Cardiac muscle cell (in vitro differentiated cells and primary cell): ENCODE measurements at regions not wholly inside any gene's neighbourhood (a gene's known extent, or its start where the extent isn't known, plus 50 kb on each side); places are given as distances from the start of the nearest gene placed in this dataset.
A peak's percentile ranks its signal among the peaks of the same experiment; 100 is the strongest.

Experiments
- DNase-seq, 2 donors: peaks; one replicate each; pipeline versions ENCODE4 v3.0.0 to v3.0.0-alpha.2; 2010 to 2017; ENCODE audit warnings: low read depth in 1 of 2, low spot score in 1 of 2
- H3K27ac ChIP-seq: fragments of 200-600 bp; sonication (generic); 2 replicates; pipeline ENCODE4 v1.5.1; 2016
- H3K27me3 ChIP-seq: fragments of 200-600 bp; sonication (generic); 2 replicates; pipeline ENCODE4 v1.6.0; 2016; ENCODE audit warnings: control low read depth
- H3K36me3 ChIP-seq: fragments of 200-600 bp; sonication (generic); 2 replicates; pipeline ENCODE4 v1.5.1; 2016; ENCODE audit warnings: control low read depth
- H3K4me1 ChIP-seq: fragments of 200-600 bp; sonication (generic); 2 replicates; pipeline ENCODE4 v1.8.1; 2017; ENCODE audit warnings: low read depth, mild to moderate bottlenecking, mixed run types
- H3K4me3 ChIP-seq: fragments of 200-600 bp; sonication (generic); 2 replicates; pipeline ENCODE4 v1.5.1; 2016; ENCODE audit warnings: mild to moderate bottlenecking
- H3K9me3 ChIP-seq: fragments of 200-600 bp; sonication (generic); 2 replicates; pipeline ENCODE4 v1.5.1; 2017; ENCODE audit warnings: low read depth, mild to moderate bottlenecking, control low read depth
- TF ChIP-seq, protein P1 (sequence below): IDR thresholded peaks from 2 replicates; pipeline ENCODE4 v1.5.1; 2012; ENCODE audit warnings: low read depth, mild to moderate bottlenecking, low read length

DNA sequence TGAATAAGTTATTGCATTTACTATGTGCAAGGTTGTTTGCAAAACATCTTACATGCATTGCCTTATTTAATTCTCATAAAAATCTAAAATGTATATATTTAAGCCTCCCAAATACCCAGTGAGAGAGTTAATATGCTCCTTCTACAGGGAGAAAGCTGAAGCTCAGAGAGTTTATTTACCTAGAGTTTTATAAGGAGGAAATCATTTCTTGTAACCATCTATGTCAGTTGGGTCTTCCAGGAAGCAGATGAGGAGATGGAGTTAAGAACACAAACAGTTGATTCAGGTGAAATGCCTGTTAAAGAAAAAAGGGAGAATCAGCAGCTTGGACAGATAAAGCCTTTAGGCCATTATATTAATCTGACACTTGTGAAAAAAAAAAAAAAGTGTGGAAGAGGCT lies 62.6 kb upstream of the DHX40 start:
- H3K9me3 ChIP-seq = no peaks in the 10 kb centered on the region
- DNase-seq = no peak
- no peaks in the 10 kb centered on the region for H3K36me3 ChIP-seq
- H3K27ac ChIP-seq = no peak overlapping the region
- H3K4me3 ChIP-seq = no peak overlapping the region
- H3K4me1 ChIP-seq = peaks cover 4% of the 10 kb centered on the region
- H3K27me3 ChIP-seq = no peaks in the 10 kb centered on the region
- TF ChIP-seq, protein P1, sequence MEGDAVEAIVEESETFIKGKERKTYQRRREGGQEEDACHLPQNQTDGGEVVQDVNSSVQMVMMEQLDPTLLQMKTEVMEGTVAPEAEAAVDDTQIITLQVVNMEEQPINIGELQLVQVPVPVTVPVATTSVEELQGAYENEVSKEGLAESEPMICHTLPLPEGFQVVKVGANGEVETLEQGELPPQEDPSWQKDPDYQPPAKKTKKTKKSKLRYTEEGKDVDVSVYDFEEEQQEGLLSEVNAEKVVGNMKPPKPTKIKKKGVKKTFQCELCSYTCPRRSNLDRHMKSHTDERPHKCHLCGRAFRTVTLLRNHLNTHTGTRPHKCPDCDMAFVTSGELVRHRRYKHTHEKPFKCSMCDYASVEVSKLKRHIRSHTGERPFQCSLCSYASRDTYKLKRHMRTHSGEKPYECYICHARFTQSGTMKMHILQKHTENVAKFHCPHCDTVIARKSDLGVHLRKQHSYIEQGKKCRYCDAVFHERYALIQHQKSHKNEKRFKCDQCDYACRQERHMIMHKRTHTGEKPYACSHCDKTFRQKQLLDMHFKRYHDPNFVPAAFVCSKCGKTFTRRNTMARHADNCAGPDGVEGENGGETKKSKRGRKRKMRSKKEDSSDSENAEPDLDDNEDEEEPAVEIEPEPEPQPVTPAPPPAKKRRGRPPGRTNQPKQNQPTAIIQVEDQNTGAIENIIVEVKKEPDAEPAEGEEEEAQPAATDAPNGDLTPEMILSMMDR = no peak

DNA sequence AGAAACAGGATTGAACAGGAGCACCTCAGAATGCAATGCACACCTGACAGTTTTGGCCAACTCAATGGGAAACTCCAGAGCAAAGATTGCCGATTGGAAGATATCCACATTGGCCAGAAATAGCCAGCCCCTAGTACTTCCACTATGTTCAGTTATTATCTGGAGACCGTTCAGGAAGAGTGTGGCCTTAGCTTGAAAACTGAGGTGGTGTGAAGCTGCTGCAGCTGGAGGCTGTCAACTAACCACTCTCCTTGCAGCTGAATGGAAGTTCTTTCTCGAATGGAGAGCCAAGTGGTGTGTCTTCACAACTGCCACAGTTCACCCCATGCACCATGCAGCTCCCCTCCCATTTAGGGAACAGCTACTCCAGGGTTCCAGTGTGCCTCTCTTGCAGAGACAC lies 61.9 kb upstream of the DHX40 start:
- Histone ChIP-seq H3K27ac (no peak overlapping the region), H3K4me3 (no peak overlapping the region), H3K4me1 (peaks cover 4% of the 10 kb centered on the region), H3K36me3 (no peaks in the 10 kb centered on the region), H3K27me3 (no peaks in the 10 kb centered on the region), H3K9me3 (no peaks in the 10 kb centered on the region)
- TF ChIP-seq, protein P1 = no peak
- no peak for DNase-seq

DNA sequence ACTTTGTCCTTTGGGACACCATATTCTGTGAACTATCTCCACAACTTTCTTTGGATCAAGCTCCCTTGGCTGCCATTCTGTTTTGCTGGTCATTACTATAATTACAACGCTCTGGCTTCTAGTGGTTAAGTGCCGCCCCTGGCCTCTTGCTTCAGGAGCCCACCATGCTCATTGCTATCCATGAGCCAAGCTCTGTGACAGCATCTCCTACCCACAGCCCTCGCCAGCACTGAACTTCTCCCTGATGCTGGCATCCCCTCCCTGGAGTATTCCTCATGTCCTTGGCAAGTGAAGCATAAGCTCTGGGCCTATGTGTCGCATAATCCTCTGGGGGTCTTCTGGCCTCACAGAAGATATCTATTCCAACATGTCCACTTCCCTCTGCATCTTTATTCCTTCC lies 60.6 kb upstream of the DHX40 start:
- no peaks in the 10 kb centered on the region for H3K9me3 ChIP-seq
- no peak overlapping the region for H3K4me3 ChIP-seq
- H3K4me1 ChIP-seq = peaks cover 4% of the 10 kb centered on the region
- DNase-seq = no peak
- H3K27ac ChIP-seq = no peak overlapping the region
- TF ChIP-seq, protein P1 = no peak
- H3K36me3 ChIP-seq = no peaks in the 10 kb centered on the region
- no peaks in the 10 kb centered on the region for H3K27me3 ChIP-seq

DNA sequence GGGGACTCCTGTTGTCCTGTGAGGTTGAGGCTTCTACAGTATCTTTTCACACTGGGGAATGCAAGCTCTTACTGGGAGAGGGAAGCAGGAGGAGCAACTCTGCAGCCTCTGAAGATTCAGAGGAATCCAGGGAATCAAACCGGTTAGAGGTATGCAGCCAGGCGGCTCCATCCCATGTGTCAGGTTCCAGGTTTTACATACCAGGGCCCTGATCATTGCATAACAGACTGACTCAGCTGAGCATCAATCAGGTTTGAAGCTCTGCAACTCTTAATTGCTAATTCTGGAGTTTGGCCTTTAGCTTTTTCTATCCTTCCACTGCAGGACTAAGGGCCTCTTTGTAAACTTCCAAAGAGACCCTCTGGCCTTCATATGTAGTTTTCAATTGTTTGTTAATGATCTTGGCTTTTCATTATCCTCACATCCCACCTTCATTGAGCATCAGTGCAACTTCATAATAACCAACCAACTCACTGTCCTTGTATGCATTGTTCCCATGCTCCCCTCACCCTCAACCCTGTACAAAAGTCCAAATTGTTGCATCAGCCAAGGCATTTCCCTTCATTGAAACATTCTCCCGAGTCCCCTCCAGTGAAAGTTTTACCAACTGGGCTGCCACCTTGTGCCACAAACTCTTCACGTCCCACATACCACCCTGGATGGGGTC lies 59.7 kb upstream of the DHX40 start:
- DNase-seq = no peak
- Histone ChIP-seq H3K4me3 (no peak overlapping the region), H3K27me3 (no peaks in the 10 kb centered on the region), H3K4me1 (peaks cover 4% of the 10 kb centered on the region), H3K9me3 (no peaks in the 10 kb centered on the region), H3K36me3 (no peaks in the 10 kb centered on the region), H3K27ac (no peak overlapping the region)
- TF ChIP-seq, protein P1 = no peak

DNA sequence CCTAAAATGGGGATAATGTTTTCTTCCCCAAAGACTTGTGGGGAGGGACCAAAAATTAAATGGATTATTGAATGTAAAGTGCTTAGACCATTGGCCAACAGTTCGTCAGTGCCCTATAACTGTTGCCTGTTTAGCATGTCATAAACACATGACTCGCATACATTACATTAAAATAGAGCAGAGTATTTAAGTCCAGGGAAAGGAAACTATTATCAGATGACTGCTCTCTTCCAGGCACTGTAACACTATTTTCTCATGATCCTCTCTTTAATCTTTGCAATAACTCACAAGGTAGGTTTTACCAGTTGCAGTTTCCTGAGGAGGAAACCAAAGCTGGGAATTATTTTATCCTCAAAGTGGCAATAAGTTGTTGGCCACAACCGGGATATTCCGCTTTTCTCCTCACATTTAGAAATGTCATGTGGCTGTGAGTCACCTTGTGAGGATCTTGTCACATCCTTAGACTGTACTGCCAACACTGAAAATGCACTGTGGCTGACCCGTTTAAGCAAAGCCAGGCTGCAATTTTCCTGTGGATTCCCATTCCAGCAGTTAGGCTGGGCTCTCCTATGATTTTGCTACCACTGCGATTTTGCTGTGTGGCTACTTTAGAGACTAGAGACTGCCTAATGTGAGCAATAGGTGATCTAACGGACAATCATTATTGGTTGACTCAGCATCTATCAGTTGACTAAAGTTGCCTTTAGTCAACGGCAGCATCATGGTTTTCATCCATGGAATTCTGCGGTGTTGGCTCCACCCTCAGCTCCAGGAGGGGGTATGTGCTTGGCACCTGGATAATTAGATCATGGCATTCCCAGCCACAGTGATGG lies 58.3 kb upstream of the DHX40 start:
- Histone ChIP-seq H3K27ac (no peak overlapping the region), H3K4me1 (no peaks in the 10 kb centered on the region), H3K27me3 (no peaks in the 10 kb centered on the region), H3K36me3 (no peaks in the 10 kb centered on the region), H3K9me3 (no peaks in the 10 kb centered on the region), H3K4me3 (no peak overlapping the region)
- TF ChIP-seq, protein P1 = no peak
- peak in 1 of 2 donors; percentile 19 for DNase-seq
